Uterus (tissue), 2 donors: ENCODE measurements at regions not wholly inside any gene's neighbourhood (a gene's known extent, or its start where the extent isn't known, plus 50 kb on each side); places are given as distances from the start of the nearest gene placed in this dataset.

Experiments used
- CTCF ChIP-seq, 4 experiments: fragments of 200-600 bp in 2 of 4; fragments of 450-650 bp in 2 of 4; sonication (generic) in 2 of 4; IDR thresholded peaks; one replicate each; pipeline ENCODE4 v1.5.1; 2016 to 2019; ENCODE audit warnings: antibody characterized with exemption in 4 of 4, mild to moderate bottlenecking in 2 of 4, moderate library complexity in 1 of 4
- POLR2A ChIP-seq, 2 donors: fragments of 450-650 bp; IDR thresholded peaks; one replicate each; pipeline ENCODE4 v1.6.1; 2016; ENCODE audit warnings: antibody characterized with exemption in 2 of 2, mild to moderate bottlenecking in 1 of 2, moderate library complexity in 1 of 2

- TF ChIP-seq CTCF (IDR thresholded peaks at IDR 0.05) (no peak), POLR2A (IDR thresholded peaks at IDR 0.05) (no peak)
Measured at GRCh38 chr4:123319639-123320038, 77.0 kb upstream of the SPRY1 start.
